SK-N-SH treated with all-trans-retinoic acid at 6 μM for 48 hours (cell line): ENCODE measurements at regions not wholly inside any gene's neighbourhood (a gene's known extent, or its start where the extent isn't known, plus 50 kb on each side); places are given as distances from the start of the nearest gene placed in this dataset.

Source experiments
- ATAC-seq: fragments of 200-7000 bp; cut with Tn5 transposase; 3 replicates; pipeline ENCODE4 v1.9.1; 2020; ENCODE audit warnings: mild to moderate bottlenecking, moderate library complexity
- ARNTL ChIP-seq: fragments of 450-650 bp; formaldehyde crosslinking; IDR thresholded peaks from 2 replicates; pipeline ENCODE4 v1.5.0; 2020; ENCODE audit warnings: low read depth, mild to moderate bottlenecking, moderate library complexity, borderline replicate concordance
- BACH2 ChIP-seq: fragments of 250-450 bp; sonication (Bioruptor Pico); IDR thresholded peaks from 2 replicates; pipeline ENCODE4 v1.9.0; 2021; ENCODE audit warnings: mild to moderate bottlenecking, borderline replicate concordance
- CSRNP3 ChIP-seq: fragments of 250-450 bp; sonication (Bioruptor Pico); IDR thresholded peaks from 2 replicates; pipeline ENCODE4 v1.5.1; 2021; ENCODE audit warnings: mild to moderate bottlenecking, moderate library complexity
- ESRRG ChIP-seq: fragments of 250-450 bp; sonication (Bioruptor Pico); IDR thresholded peaks from 2 replicates; pipeline ENCODE4 v1.6.1; 2021; ENCODE audit warnings: mild to moderate bottlenecking
- ISL1 ChIP-seq: fragments of 250-450 bp; sonication (Bioruptor Pico); IDR thresholded peaks from 2 replicates; pipeline ENCODE4 v2.1.2; 2022; ENCODE audit warnings: mild to moderate bottlenecking, moderate library complexity
- OSR1 ChIP-seq: fragments of 250-450 bp; sonication (Bioruptor Pico); IDR thresholded peaks from 2 replicates; pipeline ENCODE4 v1.8.0; 2022; ENCODE audit warnings: moderate library complexity, mild to moderate bottlenecking, inconsistent platforms
- POU6F1 ChIP-seq: fragments of 250-450 bp; sonication (Bioruptor Pico); IDR thresholded peaks from 2 replicates; pipeline ENCODE4 v1.8.0; 2021; ENCODE audit warnings: low read depth, mild to moderate bottlenecking, moderate library complexity, borderline replicate concordance
- RARB ChIP-seq: fragments of 250-450 bp; sonication (Bioruptor Pico); IDR thresholded peaks from 2 replicates; pipeline ENCODE4 v1.8.0; 2021; ENCODE audit warnings: mild to moderate bottlenecking, moderate library complexity
- SNAI2 ChIP-seq: fragments of 250-450 bp; sonication (Bioruptor Pico); IDR thresholded peaks from 2 replicates; pipeline ENCODE4 v1.5.0; 2020; ENCODE audit warnings: mild to moderate bottlenecking, moderate library complexity
- TCF4 ChIP-seq: fragments of 250-450 bp; sonication (Bioruptor Pico); IDR thresholded peaks from 2 replicates; pipeline ENCODE4 v1.8.0; 2021; ENCODE audit warnings: mild to moderate bottlenecking, moderate library complexity, borderline replicate concordance
- TOX ChIP-seq: fragments of 250-450 bp; sonication (Bioruptor Pico); IDR thresholded peaks from 2 replicates; pipeline ENCODE4 v1.8.0; 2021; ENCODE audit warnings: mild to moderate bottlenecking, moderate library complexity, borderline replicate concordance
- TSHZ2 ChIP-seq: fragments of 250-450 bp; sonication (Bioruptor Pico); IDR thresholded peaks from 2 replicates; pipeline ENCODE4 v1.5.0; 2020; ENCODE audit warnings: mild to moderate bottlenecking, moderate library complexity
- ZC3H10 ChIP-seq: fragments of 250-450 bp; sonication (Bioruptor Pico); IDR thresholded peaks from 2 replicates; pipeline ENCODE4 v1.5.1; 2021; ENCODE audit warnings: mild to moderate bottlenecking, moderate library complexity
- ZFP3 ChIP-seq: fragments of 250-450 bp; sonication (Bioruptor Pico); IDR thresholded peaks from 2 replicates; pipeline ENCODE4 v1.5.0; 2020; ENCODE audit warnings: mild to moderate bottlenecking, moderate library complexity
- ZFP30 ChIP-seq: fragments of 450-650 bp; formaldehyde crosslinking; IDR thresholded peaks from 2 replicates; pipeline ENCODE4 v1.5.0; 2022; ENCODE audit warnings: mild to moderate bottlenecking, moderate library complexity
- ZNF565 ChIP-seq: fragments of 450-650 bp; formaldehyde crosslinking; conservative IDR thresholded peaks from 2 replicates; pipeline ENCODE4 v1.5.0; 2020; ENCODE audit warnings: low read depth, mild to moderate bottlenecking, moderate library complexity
- ZNF70 ChIP-seq: fragments of 450-650 bp; formaldehyde crosslinking; IDR thresholded peaks from 2 replicates; pipeline ENCODE4 v1.5.0; 2020; ENCODE audit warnings: mild to moderate bottlenecking, moderate library complexity
- ZNF8 ChIP-seq: fragments of 450-650 bp; formaldehyde crosslinking; IDR thresholded peaks from 2 replicates; pipeline ENCODE4 v1.5.0; 2020; ENCODE audit warnings: mild to moderate bottlenecking, moderate library complexity
- TF ChIP-seq, protein P1 (sequence below): fragments of 250-450 bp; sonication (Bioruptor Pico); IDR thresholded peaks from 2 replicates; pipeline ENCODE4 v1.5.1; 2020; ENCODE audit warnings: low read depth, mild to moderate bottlenecking, moderate library complexity
- TF ChIP-seq, protein P2 (sequence below): fragments of 250-450 bp; sonication (Bioruptor Pico); IDR thresholded peaks from 2 replicates; pipeline ENCODE4 v1.8.0; 2020; ENCODE audit warnings: mild to moderate bottlenecking, moderate library complexity, borderline replicate concordance

DNA sequence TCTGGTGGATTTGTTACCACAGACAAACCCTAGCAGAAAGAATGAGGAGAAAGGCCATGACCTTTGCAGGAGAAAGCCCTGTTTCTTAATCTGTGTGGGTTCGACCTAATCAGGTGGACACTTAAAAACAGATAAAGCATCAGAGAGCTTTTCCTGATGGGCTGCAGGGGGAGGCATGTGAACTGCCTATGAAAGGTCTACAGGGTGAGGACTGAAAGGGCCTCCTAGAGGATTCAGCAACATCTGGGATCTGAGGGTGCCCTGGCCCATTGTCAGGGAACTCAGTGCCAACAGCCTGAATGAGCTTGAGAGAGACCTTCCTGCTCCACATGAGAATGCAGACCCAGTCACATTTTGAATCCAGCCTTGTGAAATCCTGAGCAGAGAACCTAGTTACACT, 178.8 kb upstream of the DDHD1 start (continued):
- TF ChIP-seq RARB (no peak), CSRNP3 (CRISPR knock-in tag) (no peak), TCF4 (no peak), OSR1 (CRISPR knock-in tag) (no peak)

GRCh38 chr14:53331247-53331646, 178.1 kb upstream of the DDHD1 start:
- no peak for ATAC-seq
- TF ChIP-seq, protein P1, sequence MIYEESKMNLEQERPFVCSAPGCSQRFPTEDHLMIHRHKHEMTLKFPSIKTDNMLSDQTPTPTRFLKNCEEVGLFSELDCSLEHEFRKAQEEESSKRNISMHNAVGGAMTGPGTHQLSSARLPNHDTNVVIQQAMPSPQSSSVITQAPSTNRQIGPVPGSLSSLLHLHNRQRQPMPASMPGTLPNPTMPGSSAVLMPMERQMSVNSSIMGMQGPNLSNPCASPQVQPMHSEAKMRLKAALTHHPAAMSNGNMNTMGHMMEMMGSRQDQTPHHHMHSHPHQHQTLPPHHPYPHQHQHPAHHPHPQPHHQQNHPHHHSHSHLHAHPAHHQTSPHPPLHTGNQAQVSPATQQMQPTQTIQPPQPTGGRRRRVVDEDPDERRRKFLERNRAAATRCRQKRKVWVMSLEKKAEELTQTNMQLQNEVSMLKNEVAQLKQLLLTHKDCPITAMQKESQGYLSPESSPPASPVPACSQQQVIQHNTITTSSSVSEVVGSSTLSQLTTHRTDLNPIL (CRISPR knock-in tag): no peak
- TF ChIP-seq ZC3H10 (CRISPR knock-in tag) (no peak), BACH2 (no peak), ZNF70 (CRISPR knock-in tag) (no peak), ZNF8 (CRISPR knock-in tag) (no peak), TOX (CRISPR knock-in tag) (no peak), SNAI2 (CRISPR knock-in tag) (no peak), ZFP3 (CRISPR knock-in tag) (no peak), ISL1 (CRISPR knock-in tag) (no peak), OSR1 (CRISPR knock-in tag) (no peak), ARNTL (CRISPR knock-in tag) (no peak), RARB (no peak), POU6F1 (CRISPR knock-in tag) (no peak), ZFP30 (CRISPR knock-in tag) (no peak)
- TF ChIP-seq, protein P2, sequence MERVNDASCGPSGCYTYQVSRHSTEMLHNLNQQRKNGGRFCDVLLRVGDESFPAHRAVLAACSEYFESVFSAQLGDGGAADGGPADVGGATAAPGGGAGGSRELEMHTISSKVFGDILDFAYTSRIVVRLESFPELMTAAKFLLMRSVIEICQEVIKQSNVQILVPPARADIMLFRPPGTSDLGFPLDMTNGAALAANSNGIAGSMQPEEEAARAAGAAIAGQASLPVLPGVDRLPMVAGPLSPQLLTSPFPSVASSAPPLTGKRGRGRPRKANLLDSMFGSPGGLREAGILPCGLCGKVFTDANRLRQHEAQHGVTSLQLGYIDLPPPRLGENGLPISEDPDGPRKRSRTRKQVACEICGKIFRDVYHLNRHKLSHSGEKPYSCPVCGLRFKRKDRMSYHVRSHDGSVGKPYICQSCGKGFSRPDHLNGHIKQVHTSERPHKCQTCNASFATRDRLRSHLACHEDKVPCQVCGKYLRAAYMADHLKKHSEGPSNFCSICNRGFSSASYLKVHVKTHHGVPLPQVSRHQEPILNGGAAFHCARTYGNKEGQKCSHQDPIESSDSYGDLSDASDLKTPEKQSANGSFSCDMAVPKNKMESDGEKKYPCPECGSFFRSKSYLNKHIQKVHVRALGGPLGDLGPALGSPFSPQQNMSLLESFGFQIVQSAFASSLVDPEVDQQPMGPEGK: no peak
- TF ChIP-seq, all 23 proteins: peak for 0

- no peak for TF ChIP-seq TSHZ2 (CRISPR knock-in tag)
- TF ChIP-seq, protein P2: no peak
- no peak for TF ChIP-seq ISL1 (CRISPR knock-in tag)
- no peak for TF ChIP-seq ZC3H10 (CRISPR knock-in tag)
- no peak for TF ChIP-seq TOX (CRISPR knock-in tag)
- TF ChIP-seq ZNF8 (CRISPR knock-in tag): no peak
- no peak for TF ChIP-seq ESRRG (CRISPR knock-in tag)
- no peak for TF ChIP-seq ZNF565
- no peak for ATAC-seq
Observed at GRCh38 chr14:53330441-53330840, 177.3 kb upstream of the DDHD1 start.
